HG02943 (cell line): ENCODE measurements at regions not wholly inside any gene's neighbourhood (a gene's known extent, or its start where the extent isn't known, plus 50 kb on each side); places are given as distances from the start of the nearest gene placed in this dataset.
"Not testable (repeated sequence)": the region's sequence is repeated elsewhere in the genome, so short reads cannot be mapped to it uniquely, and the experiment has no call there.

ENCODE experiments used
- ATAC-seq: cut with Tn5 transposase; IDR thresholded peaks from one replicate; pipeline ENCODE4 v1.9.1; 2021; ENCODE audit warnings: mild to moderate bottlenecking, low read depth, moderate library complexity; ENCODE audit not compliant: unreplicated experiment

DNA sequence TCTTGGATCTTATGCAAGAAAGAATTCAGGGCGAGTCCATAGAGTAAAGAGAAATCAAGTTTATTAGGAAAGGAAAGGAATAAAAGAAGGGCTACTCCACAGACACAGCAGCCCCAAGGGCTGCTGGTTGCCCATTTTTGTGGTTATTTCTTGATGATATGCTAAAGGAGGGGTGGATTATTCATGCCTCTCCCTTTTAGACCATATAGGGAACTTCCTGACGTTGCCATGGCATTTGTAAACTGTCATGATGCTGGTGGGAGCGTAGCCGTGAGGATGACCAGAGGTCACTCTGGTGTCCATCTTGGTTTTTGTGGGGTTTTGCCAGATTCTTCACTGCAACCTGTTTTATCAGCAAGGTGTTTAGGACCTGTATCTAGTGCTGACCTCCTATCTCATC is 115.4 kb upstream of the CARD11 start:
- no peak for ATAC-seq

DNA sequence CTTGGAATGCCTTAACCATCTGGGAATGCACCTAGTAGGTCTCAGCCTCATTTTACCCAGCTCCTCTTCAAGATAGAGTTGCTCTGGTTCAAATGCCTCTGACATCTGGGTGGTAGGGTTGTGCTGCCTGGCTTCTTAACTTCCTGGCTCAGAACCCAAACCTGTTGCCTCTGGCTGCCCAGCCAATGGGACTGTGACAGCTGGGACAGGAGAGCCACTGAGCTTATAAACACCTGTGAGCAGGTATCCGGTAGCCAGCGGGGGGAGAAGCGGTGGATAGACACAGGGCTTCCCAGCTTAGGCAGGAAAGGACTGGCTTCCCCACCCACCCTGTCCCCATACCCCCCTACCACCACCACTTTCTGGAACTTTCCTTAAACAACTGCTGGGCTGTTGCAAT is 115.8 kb upstream of the CARD11 start:
- ATAC-seq: no peak

DNA sequence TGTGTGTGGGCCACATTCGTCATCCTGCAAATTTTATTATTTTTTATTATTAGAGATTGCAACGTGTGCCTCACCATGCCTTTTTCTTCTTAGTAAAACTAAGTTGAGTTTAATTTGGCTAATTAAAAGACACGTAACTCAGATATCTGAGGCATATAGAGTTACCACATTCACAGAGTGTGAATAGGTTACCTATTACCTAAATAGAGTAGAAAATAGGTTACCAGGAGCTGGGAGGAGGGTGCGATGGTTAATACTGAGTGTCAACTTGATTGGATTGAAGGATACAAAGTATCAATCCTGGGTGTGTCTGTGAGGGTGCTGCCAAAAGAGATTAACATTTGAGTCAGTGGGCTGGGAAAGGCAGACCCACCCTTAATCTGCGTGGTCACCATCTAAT is 116.3 kb upstream of the CARD11 start:
- not testable (repeated sequence) for ATAC-seq

DNA sequence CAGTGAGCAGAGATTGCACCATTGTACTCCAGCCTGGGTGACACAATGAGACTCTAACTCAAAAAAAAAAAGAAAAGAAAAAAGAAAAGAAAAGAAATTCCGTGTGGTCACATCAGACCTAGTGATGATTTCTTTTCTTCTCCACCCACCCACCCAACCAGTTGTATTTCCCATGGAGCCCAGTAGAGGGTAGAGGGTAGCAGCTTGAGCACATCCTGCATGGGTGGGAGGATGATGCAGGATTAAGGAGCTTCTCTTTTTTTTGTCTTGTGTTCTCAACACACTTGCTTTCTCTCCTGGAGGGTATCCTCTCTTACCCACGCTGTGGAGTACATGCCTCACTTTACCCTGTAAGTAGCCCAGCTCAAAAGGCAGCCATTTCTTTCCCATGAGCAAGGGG is 118.6 kb upstream of the CARD11 start:
- no peak for ATAC-seq

DNA sequence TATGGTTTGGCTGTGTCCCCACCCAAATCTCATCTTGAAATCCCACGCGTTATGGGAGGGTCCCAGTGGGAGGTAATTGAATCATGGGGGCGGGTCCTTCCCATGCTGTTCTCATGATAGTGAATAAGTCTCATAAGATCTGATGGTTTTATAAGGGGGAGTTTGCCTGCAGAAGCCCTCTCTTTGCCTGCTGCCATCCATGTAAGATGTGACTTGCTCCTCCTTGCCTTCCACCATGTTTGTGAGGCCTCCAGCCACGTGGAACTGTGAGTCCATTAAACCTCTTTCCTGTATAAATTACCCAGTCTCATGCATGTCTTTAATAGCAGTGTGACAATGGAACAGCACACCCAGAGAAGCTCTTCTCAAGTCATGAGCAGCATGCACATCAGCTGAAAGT is 119.1 kb upstream of the CARD11 start:
- ATAC-seq: not testable (repeated sequence)

DNA sequence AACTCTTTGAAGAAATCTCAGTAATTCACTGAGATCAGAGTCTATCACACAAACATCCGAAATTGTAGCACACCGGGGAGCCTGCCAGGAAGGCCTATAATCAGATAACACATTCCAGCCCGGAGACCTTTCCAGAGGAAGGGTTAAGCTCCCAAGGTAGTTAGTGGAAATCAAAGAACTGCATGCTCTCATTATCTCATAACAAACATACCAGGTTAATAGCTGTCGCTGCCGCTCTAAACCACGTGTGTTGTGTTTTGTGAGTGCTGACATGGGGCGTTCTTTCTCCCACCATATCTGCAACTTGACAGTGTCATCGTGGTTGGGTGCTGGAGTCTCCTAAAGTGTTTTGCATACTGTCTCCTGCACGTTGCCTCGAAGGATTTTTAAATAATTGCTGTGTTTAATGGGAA is 120.7 kb upstream of the CARD11 start:
- no peak for ATAC-seq

DNA sequence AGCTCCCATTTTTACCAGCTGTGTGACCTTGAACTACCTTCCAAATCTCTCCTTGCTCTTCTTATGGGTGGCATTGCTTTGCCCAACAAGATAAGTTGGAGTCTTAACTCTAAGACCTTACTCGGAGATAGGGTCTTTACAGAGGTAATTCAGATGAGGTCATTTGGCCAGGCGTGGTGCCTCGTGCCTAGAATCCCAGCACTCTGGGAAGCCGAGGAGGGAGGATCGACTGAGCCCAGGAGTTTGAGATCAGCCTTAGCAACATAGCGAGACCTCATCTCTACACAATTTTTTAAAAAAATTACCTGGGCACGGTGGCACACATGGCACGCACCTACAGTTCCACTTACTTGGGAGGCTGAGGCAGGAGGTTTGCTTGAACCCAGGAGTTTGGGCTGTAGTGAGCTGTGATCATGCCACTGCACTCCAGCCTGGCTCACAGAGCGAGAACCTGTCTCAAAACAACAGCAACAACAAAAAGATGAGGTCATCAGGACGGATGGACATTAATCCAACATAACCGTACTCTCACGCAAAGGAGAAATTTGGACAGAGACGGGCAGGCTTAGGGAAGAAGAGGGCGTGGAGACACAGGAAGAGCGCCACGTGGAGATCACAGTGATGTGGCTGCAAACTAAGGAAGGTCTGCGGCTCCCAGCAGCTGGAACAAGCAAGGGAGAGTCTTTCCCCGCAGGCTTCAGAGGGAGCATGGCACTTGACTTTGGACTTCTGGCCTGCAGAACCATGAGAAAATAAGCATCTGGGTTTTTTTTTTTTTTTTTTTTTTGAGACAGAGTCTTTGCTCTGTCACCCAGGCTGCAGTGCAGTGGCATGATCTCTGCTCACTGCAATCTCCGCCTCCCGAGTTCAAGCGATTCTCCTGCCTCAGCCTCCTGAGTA is 122.3 kb upstream of the CARD11 start:
- ATAC-seq: no peak

DNA sequence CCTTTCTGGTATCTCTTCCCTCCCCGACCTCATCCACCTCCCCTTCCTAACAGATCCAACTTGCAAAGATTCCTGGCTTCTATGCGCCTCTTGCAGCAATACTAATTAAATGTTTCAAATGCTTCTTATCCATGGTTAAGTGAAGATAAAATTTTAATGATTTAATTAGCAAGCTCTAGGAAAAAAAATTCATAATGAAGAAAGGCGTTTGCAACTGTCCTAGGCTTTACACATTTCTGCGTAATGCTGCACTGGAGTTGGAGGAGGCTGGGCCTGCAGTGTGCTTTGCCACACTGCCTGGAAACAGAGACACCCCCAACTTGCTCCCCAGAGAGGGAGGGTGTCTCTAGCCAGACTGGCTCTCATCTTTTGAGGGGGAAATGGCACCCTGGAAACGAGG is 123.9 kb upstream of the CARD11 start:
- no peak for ATAC-seq

DNA sequence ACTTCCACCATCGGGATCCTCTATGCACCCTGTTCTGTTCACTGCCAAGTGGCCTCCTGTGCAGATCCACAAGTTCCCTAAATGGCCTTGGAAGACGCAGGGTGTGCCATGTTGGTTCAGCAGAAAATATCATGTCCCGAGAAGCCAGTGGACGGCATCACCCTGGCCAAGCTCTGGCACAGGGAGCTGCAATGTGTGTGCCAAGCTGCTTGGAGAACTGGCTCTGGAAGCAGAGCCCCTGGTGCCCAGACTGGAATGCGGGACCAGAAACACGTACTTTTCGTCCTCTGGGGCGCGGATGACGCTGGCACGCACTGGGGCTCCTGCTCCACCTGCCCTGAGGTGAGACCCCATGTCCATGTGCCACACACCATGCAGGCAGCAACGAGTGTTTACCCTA is 124.7 kb upstream of the CARD11 start:
- ATAC-seq: no peak

DNA sequence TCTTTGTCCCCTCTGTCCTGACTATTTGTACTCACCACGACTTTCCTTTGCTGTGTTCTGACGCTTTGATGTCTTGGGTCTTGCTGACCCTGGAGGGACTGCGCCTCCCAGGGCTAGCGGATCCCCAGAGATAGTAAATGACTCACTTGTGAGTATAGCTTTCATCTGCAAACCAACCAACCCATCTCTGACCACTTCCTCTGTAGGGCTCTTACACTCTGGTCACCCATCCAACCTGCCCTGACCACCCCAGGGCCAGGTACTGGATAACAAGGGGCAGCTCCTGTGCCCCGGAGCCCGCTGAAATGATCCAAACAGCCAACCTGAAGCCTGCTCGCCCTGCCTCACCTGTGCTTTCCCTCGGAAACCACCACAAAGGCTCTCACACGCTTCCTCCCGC is 125.2 kb upstream of the CARD11 start:
- no peak for ATAC-seq

DNA sequence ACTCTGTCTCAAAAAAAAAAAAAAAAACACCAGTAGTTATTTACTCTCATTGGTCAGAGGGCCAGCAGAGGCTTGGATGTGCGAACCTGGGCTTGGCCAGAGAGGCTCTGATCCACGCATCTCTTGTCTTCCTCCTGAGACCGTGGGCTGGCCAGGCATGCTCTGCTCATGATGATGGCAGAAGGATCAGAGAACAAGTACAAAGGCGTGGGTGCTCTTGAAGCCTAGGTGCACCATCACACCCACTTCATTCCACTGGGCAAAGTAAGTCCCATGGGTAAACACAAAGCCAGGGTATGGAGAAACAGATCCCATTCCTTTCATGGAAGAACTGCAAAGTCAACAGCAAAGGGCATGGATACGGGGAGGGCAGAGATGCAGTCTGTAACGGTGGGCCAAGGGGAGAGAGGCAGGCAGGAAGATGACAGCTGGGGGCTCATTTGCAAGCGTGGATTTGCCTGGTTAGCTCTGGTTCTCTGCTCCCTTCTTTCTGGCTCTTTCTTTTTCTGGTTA is 128.2 kb upstream of the SDK1 start:
- ATAC-seq: no peak

DNA sequence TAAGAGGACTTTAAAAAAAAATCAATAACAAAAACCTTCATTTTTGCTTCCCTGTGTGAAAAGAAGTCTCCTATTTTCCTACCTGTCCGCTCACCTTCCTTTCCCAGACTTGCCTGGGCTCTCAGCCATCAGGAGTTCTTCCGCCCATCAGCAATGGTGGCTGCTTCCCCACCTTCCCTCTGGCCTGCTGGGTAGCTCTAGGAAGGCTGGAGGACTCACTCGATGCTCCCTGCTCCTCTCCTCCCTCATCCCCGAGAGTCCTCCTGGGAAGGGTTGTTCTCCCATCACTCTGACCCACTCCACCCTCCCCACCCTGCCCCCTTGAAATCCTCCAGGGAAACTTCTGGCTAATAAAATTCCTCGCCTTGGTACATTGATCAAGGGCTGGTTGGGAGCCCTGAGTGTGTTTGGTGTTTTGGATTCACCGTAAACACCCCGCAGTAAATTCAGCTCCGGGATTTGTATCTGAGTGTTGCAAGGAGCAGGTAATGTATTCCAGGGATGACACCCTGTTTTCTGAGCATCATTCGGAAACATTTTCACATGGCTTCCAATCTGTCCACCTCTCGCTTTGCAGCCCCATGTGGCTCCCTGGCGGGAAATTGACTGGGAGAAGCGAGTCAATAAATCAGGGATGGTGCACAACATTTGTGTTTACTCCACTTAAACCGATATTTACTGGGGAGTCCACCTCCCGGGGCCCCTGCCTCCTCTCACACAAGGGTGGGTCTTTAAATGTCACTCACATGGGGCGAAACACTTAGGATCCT is 126.4 kb upstream of the SDK1 start:
- no peak for ATAC-seq

DNA sequence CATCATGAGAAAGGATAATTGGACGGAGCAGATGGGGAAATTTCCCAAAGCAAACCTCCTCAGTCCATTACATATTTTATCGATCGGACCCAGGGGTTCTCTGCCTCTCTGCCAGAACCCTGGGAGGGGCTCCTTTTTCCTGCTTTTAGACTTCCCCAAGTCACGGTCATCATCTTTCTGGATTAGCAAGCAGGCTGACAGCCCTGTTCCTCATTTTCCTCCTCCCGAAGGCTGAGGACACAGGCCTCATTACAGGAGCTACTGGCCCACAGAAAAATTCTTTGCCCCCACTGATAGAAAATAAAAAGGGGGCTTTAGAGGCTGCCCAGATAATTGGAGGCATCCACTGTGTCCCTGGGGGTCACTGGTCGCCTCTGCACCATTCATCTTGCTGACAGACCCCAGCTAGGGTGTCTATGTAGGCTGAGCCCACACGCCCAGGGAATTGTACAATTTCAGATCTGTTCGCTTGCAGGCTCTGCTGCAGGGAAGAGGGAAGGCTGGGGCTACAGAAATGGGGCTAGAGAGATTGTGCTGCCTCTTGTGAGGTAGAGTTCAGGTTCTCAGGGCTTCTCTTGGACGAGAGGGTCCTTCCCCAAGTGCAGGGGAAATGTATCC is 125.7 kb upstream of the SDK1 start:
- ATAC-seq: no peak

DNA sequence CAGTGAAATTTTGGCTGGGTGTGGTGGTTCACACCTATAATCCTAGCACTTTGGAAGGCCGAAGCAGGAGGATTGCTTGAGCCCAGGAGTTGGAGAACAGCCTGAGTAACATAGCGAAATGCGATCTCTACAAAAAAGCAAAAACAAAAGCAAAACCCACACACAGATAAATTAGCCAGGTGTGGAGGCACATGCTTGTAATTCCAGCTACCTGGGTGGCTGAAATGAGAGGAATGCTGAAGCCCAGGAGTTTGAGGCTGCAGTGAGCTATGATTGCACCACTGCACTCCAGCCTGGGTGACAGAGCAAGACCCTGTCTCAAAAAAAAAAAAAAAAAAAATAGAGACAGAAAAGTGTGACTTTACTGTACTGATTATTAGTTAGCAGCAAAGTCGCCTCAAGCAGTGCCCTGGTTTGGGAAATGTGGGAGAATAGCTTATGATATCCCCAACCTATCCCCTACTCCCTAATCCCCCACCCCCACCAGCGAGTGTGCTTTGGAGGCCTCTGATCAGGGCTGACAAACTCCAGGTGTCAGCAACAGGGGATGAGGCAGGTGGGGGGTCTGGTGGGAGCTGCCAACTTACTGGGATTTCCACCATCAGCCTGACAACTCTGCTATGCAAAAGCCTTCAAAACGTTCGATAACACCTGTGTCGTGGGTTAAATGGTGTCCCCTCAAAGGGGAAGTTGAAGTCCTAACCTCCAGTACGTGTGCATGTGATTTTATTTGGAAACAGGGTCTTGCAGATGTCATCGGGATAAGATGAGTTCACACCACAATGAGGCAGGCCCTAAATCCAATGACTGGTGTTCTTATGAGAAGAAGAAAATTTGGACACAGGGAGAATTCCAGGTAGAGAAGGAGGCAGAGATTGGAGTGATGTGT is 124.7 kb upstream of the SDK1 start:
- no peak for ATAC-seq

DNA sequence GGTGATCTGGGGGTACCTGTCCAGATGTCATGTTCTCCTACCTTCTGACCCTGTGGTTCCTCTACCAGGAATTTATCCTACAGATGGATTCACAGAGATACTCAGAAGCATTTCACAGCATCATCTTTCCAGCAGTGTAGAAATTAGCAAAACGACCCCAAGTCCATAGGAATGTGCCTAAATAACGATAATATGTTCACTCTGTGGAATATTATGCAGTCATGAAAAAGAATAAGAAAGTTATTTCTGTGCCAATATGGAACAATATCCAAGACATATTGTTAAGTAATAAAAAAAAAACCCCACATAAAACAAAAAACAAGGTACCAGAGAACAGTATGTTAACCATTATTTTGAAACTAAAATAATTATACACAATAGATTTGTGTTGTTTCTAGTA is 123.8 kb upstream of the SDK1 start:
- no peak for ATAC-seq

DNA sequence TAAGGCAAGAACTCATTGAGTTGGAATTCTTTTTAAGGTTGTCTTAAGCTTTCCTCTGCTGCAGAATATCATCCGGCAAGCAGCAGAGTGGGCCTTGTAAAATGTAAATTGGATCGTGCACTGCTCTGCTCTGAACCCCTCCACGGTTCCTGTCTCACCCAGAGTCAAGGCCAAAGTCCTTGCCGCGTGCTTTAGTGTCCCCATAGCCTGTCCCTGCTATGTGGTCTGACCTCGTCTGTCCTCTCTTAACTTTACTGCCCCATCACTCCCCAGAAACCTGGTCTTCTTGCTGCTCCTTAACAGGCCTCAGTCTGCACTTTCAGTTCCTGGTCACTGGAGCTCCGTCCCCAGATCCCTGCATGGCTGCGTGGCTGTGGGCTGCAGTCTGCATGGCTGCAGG is 121.6 kb upstream of the SDK1 start:
- no peak for ATAC-seq

DNA sequence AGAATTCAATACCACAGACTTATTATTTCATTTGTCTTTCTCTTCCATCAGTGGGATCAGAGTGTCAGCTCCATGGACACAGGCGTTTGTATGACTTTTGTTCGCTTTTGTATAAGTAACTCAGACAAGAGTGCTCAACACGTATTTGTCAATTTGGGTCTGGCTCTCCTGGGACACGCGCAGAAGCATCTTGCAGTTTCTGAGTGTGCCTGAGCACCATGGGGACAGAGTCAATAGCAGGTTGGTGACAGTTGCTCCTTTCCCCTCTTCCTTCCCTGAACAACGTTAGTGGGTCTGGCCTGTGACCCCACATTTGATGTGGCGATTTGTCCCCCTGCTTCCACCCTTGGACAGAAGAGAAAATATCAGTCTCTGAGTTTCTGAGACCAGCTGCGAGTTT is 120.4 kb upstream of the SDK1 start:
- ATAC-seq: no peak

DNA sequence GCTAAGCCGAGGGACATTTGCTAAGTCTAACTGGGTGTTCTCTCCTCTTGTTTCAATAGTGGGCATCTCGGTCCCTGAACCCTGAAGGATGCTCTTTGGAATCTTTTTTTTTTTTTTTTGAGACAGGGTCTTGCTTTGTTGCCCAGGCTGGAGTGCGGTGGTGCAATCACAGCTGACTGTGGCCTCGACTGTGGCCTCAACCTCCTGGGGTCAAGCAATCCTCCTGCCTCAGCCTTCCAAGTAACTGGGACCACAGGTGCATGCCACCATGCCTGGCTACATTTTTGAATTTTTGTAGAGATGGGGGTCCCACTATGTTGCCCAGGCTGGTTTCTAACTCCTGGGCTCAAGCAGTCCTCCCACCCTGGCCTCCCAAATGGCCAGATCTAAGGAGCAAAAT is 119.0 kb upstream of the SDK1 start:
- ATAC-seq: not testable (repeated sequence)

DNA sequence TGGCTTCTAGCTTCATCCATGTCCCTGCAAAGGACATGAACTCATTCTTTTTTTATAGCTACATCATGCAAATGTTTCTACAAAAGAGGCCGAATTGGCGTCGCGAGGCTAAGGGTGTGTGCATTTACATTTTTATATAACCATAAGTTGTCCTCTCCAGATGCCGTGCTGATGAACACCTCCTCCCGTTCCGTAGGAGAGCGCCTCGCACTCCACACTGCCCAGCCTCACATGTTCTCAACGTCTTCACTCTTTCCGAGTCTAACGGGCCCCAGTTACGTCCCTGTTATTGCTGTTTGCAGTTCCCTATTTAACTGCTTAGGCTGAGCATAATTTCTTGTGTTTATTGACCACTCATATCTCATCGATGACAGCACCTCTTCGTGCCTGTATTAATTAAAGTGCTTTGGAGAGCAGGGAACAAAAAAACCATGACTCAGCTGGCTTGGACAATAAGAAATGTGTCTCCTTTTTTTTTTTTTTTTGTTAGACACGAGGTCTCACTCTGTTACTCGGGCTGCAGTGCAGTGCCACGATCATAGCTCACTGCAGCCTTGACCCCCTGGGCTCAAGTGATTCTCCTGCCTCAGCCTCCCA is 113.5 kb upstream of the SDK1 start:
- ATAC-seq: no peak

DNA sequence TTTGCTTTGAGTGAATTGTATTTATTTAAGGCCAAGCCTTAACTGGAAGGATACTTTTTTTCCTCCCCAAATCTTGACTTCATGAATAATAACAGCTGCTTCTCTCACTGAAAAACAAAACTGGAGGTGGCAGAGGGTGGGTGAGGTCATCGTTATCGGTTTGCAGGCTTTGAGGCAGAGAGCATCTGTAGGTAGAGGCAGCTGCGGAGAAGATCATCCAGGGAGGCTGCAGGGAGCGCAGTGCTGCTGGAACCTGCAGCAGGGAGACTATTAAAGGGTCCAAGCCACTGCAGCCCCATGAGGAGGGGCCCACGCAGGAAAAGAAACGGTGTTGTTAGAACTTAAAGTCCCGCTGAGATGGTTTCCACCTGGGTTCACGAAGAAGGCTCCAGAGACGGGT is 112.1 kb upstream of the SDK1 start:
- no peak for ATAC-seq
